SK-N-SH treated with all-trans-retinoic acid at 6 μM for 48 hours (cell line): ENCODE measurements at regions not wholly inside any gene's neighbourhood (a gene's known extent, or its start where the extent isn't known, plus 50 kb on each side); places are given as distances from the start of the nearest gene placed in this dataset.

Source experiments
- ATAC-seq: fragments of 200-7000 bp; cut with Tn5 transposase; 3 replicates; pipeline ENCODE4 v1.9.1; 2020; ENCODE audit warnings: mild to moderate bottlenecking, moderate library complexity
- BACH2 ChIP-seq: fragments of 250-450 bp; sonication (Bioruptor Pico); IDR thresholded peaks from 2 replicates; pipeline ENCODE4 v1.9.0; 2021; ENCODE audit warnings: mild to moderate bottlenecking, borderline replicate concordance
- CREB5 ChIP-seq: fragments of 250-450 bp; sonication (Bioruptor Pico); IDR thresholded peaks from 2 replicates; pipeline ENCODE4 v1.5.1; 2020; ENCODE audit warnings: low read depth, mild to moderate bottlenecking, moderate library complexity
- CSDC2 ChIP-seq: fragments of 250-450 bp; sonication (Bioruptor Pico); IDR thresholded peaks from 2 replicates; pipeline ENCODE4 v1.5.0; 2020; ENCODE audit warnings: mild to moderate bottlenecking, moderate library complexity
- CSRNP3 ChIP-seq: fragments of 250-450 bp; sonication (Bioruptor Pico); IDR thresholded peaks from 2 replicates; pipeline ENCODE4 v1.5.1; 2021; ENCODE audit warnings: mild to moderate bottlenecking, moderate library complexity
- ESRRG ChIP-seq: fragments of 250-450 bp; sonication (Bioruptor Pico); IDR thresholded peaks from 2 replicates; pipeline ENCODE4 v1.6.1; 2021; ENCODE audit warnings: mild to moderate bottlenecking
- ISL1 ChIP-seq: fragments of 250-450 bp; sonication (Bioruptor Pico); IDR thresholded peaks from 2 replicates; pipeline ENCODE4 v2.1.2; 2022; ENCODE audit warnings: mild to moderate bottlenecking, moderate library complexity
- OSR1 ChIP-seq: fragments of 250-450 bp; sonication (Bioruptor Pico); IDR thresholded peaks from 2 replicates; pipeline ENCODE4 v1.8.0; 2022; ENCODE audit warnings: moderate library complexity, mild to moderate bottlenecking, inconsistent platforms
- PATZ1 ChIP-seq: fragments of 250-450 bp; sonication (Bioruptor Pico); IDR thresholded peaks from 2 replicates; pipeline ENCODE4 v1.8.0; 2020; ENCODE audit warnings: mild to moderate bottlenecking, moderate library complexity, borderline replicate concordance
- PPARA ChIP-seq: fragments of 250-450 bp; sonication (Bioruptor Pico); IDR thresholded peaks from 2 replicates; pipeline ENCODE4 v1.5.0; 2020; ENCODE audit warnings: mild to moderate bottlenecking, borderline replicate concordance
- RARB ChIP-seq: fragments of 250-450 bp; sonication (Bioruptor Pico); IDR thresholded peaks from 2 replicates; pipeline ENCODE4 v1.8.0; 2021; ENCODE audit warnings: mild to moderate bottlenecking, moderate library complexity
- SNAI2 ChIP-seq: fragments of 250-450 bp; sonication (Bioruptor Pico); IDR thresholded peaks from 2 replicates; pipeline ENCODE4 v1.5.0; 2020; ENCODE audit warnings: mild to moderate bottlenecking, moderate library complexity
- TCF4 ChIP-seq: fragments of 250-450 bp; sonication (Bioruptor Pico); IDR thresholded peaks from 2 replicates; pipeline ENCODE4 v1.8.0; 2021; ENCODE audit warnings: mild to moderate bottlenecking, moderate library complexity, borderline replicate concordance
- TOX ChIP-seq: fragments of 250-450 bp; sonication (Bioruptor Pico); IDR thresholded peaks from 2 replicates; pipeline ENCODE4 v1.8.0; 2021; ENCODE audit warnings: mild to moderate bottlenecking, moderate library complexity, borderline replicate concordance
- ZC3H10 ChIP-seq: fragments of 250-450 bp; sonication (Bioruptor Pico); IDR thresholded peaks from 2 replicates; pipeline ENCODE4 v1.5.1; 2021; ENCODE audit warnings: mild to moderate bottlenecking, moderate library complexity
- ZFP3 ChIP-seq: fragments of 250-450 bp; sonication (Bioruptor Pico); IDR thresholded peaks from 2 replicates; pipeline ENCODE4 v1.5.0; 2020; ENCODE audit warnings: mild to moderate bottlenecking, moderate library complexity
- ZFP30 ChIP-seq: fragments of 450-650 bp; formaldehyde crosslinking; IDR thresholded peaks from 2 replicates; pipeline ENCODE4 v1.5.0; 2022; ENCODE audit warnings: mild to moderate bottlenecking, moderate library complexity
- ZNF565 ChIP-seq: fragments of 450-650 bp; formaldehyde crosslinking; conservative IDR thresholded peaks from 2 replicates; pipeline ENCODE4 v1.5.0; 2020; ENCODE audit warnings: low read depth, mild to moderate bottlenecking, moderate library complexity
- ZNF70 ChIP-seq: fragments of 450-650 bp; formaldehyde crosslinking; IDR thresholded peaks from 2 replicates; pipeline ENCODE4 v1.5.0; 2020; ENCODE audit warnings: mild to moderate bottlenecking, moderate library complexity
- ZNF8 ChIP-seq: fragments of 450-650 bp; formaldehyde crosslinking; IDR thresholded peaks from 2 replicates; pipeline ENCODE4 v1.5.0; 2020; ENCODE audit warnings: mild to moderate bottlenecking, moderate library complexity

- no peak for TF ChIP-seq CREB5 (CRISPR knock-in tag)
- TF ChIP-seq ESRRG = no peak
- TF ChIP-seq ZNF8 (CRISPR knock-in tag) = no peak
- no peak for TF ChIP-seq BACH2 (CRISPR knock-in tag)
- no peak for TF ChIP-seq ZFP30 (CRISPR knock-in tag)
Measured at GRCh38 chr5:3376611-3377010, 219.0 kb upstream of the IRX1 start (continued).

GRCh38 chr5:3375586-3376311 is 219.9 kb upstream of the IRX1 start:
- no peak for ATAC-seq
- TF ChIP-seq ZFP30 (CRISPR knock-in tag) (no peak), ZFP3 (CRISPR knock-in tag) (no peak), ZNF70 (CRISPR knock-in tag) (no peak), PPARA (CRISPR knock-in tag) (no peak), ZNF565 (no peak), BACH2 (CRISPR knock-in tag) (no peak), PATZ1 (CRISPR knock-in tag) (no peak), CREB5 (CRISPR knock-in tag) (no peak), SNAI2 (CRISPR knock-in tag) (no peak), CSRNP3 (CRISPR knock-in tag) (no peak), CSDC2 (CRISPR knock-in tag) (no peak), TCF4 (no peak), ZNF8 (CRISPR knock-in tag) (no peak), ISL1 (CRISPR knock-in tag) (no peak), RARB (CRISPR knock-in tag) (no peak), TOX (CRISPR knock-in tag) (no peak), ZC3H10 (no peak), OSR1 (CRISPR knock-in tag) (no peak)
- TF ChIP-seq, all 23 proteins: peak for 0

- ATAC-seq = no peak
- TF ChIP-seq CSRNP3 (CRISPR knock-in tag) (no peak), SNAI2 (CRISPR knock-in tag) (no peak), ZFP3 (CRISPR knock-in tag) (no peak), ZFP30 (CRISPR knock-in tag) (no peak), PATZ1 (CRISPR knock-in tag) (no peak)
Measured at GRCh38 chr5:3373391-3373790, 222.2 kb upstream of the IRX1 start.
